HL-60 (cell line): ENCODE measurements at regions not wholly inside any gene's neighbourhood (a gene's known extent, or its start where the extent isn't known, plus 50 kb on each side); places are given as distances from the start of the nearest gene placed in this dataset.

ENCODE experiments used
- REST ChIP-seq: IDR thresholded peaks from 2 replicates; pipeline ENCODE4 v1.6.1; 2012; ENCODE audit warnings: low read depth; ENCODE audit not compliant: insufficient replicate concordance
- TF ChIP-seq, protein P1 (sequence below): IDR thresholded peaks from one replicate; pipeline ENCODE4 v1.5.1; 2011; ENCODE audit warnings: low read length, control low read depth, inconsistent platforms; ENCODE audit not compliant: insufficient read depth

GRCh38 chr7:84757761-84758160 is 429.1 kb downstream of the SEMA3D start:
- TF ChIP-seq, protein P1, sequence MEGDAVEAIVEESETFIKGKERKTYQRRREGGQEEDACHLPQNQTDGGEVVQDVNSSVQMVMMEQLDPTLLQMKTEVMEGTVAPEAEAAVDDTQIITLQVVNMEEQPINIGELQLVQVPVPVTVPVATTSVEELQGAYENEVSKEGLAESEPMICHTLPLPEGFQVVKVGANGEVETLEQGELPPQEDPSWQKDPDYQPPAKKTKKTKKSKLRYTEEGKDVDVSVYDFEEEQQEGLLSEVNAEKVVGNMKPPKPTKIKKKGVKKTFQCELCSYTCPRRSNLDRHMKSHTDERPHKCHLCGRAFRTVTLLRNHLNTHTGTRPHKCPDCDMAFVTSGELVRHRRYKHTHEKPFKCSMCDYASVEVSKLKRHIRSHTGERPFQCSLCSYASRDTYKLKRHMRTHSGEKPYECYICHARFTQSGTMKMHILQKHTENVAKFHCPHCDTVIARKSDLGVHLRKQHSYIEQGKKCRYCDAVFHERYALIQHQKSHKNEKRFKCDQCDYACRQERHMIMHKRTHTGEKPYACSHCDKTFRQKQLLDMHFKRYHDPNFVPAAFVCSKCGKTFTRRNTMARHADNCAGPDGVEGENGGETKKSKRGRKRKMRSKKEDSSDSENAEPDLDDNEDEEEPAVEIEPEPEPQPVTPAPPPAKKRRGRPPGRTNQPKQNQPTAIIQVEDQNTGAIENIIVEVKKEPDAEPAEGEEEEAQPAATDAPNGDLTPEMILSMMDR = no peak
- no peak for TF ChIP-seq REST
